Right ventricle myocardium inferior (tissue), 1 donor: ENCODE measurements at regions not wholly inside any gene's neighbourhood (a gene's known extent, or its start where the extent isn't known, plus 50 kb on each side); places are given as distances from the start of the nearest gene placed in this dataset.
"Not testable (repeated sequence)": the region's sequence is repeated elsewhere in the genome, so short reads cannot be mapped to it uniquely, and the experiment has no call there.

Experiments used
- ATAC-seq: fragments of 200-7000 bp; cut with Tn5 transposase; one replicate; pipeline ENCODE4 v1.9.1; 2020; ENCODE audit warnings: mild to moderate bottlenecking, moderate library complexity
- DNase-seq: peaks from one replicate; pipeline ENCODE4 v3.0.0; 2021; ENCODE audit errors: missing footprints
- intact Hi-C: fragments of 100-400 bp; cut with DNase I; formaldehyde crosslinking; loops from one replicate; pipeline ENCODE4 v1.11.0; 2022
- donor health status: DM: no; HTN: yes; CAD: no; lungs with severe emphysema.

DNA sequence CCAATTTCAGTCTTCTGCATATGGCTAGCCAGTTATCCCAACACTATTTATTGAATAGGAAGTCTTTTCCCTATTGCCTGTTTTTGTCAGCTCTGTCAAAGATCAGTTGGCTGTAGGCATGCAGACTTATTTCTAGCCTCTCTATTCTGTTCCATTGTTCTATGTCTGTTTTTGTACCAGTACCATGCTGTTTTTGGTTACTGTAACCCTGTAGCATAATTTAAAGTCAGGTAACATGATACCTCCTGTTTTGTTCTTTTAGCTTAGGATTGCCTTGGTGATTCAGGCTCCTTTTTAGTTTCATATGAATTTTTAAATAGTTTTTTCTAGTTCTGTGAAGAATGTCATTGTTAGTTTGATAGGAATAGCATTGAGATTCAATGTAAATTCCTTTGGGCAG is 104.9 kb upstream of the SLCO6A1 start:
- intact Hi-C loops, result no loop called here
- DNase-seq, result no peak
- ATAC-seq, result no peak

DNA sequence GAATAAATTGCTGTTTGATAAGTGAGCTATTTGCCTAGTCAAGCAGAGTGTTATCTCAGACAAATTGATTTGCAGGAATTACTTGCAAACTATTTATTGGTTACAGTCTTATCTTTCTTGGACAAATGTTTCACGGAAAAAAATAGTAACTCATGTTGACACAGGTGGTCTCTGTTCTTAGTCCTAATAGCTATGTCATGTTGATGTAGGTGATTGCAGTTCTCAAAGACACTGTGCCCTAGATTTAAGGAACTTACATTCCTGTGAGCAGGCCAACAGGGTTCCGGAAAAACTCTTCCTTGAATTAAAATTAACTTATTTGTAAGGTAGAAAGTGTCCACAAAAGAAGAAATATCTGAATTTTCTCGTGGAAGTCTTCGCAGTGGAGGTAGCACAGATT is 109.6 kb upstream of the SLCO6A1 start:
- no peak for DNase-seq
- ATAC-seq, result no peak
- intact Hi-C loops, result no loop called here

DNA sequence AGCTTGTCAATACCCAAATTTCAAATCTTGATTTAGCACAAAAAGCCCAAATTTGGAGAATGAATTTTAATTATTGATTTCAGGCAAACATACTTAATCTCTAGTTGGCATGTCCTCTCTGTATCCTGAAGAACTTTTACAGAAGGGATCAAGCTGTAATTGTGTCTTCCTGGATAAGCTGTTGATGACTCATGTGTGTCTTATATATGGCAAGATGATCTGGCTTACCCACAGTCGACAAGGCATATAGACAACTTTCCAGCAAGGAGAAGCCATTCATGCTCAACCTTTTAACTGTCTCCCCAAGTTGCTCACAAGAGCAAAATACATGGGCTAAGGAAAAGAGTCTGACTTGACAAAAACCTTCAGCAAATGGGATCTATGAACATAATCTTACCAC is 112.5 kb upstream of the SLCO6A1 start:
- no peak for ATAC-seq
- DNase-seq, result no peak
- intact Hi-C loops, result no loop called here

DNA sequence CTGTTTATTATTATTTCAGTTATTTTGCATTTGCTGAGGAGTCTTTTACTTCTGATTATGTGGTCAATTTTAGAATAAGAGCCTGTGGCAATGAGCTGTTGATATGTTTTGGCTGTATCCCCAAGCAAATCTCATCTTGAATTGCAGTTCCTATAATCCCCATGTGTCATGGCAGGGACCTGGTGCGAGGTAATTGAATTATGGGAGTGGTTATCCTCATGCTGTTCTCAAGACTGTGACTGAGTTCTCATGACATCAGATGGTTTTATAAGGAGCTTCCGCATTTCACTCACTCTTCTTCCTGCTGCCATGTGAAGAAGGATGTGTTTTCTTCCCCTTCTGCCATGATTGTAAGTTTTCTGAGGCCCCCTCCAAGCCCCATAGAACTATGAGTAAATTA is 114.9 kb upstream of the SLCO6A1 start:
- ATAC-seq (no peak), DNase-seq (no peak)
- intact Hi-C loops, result no loop called here

DNA sequence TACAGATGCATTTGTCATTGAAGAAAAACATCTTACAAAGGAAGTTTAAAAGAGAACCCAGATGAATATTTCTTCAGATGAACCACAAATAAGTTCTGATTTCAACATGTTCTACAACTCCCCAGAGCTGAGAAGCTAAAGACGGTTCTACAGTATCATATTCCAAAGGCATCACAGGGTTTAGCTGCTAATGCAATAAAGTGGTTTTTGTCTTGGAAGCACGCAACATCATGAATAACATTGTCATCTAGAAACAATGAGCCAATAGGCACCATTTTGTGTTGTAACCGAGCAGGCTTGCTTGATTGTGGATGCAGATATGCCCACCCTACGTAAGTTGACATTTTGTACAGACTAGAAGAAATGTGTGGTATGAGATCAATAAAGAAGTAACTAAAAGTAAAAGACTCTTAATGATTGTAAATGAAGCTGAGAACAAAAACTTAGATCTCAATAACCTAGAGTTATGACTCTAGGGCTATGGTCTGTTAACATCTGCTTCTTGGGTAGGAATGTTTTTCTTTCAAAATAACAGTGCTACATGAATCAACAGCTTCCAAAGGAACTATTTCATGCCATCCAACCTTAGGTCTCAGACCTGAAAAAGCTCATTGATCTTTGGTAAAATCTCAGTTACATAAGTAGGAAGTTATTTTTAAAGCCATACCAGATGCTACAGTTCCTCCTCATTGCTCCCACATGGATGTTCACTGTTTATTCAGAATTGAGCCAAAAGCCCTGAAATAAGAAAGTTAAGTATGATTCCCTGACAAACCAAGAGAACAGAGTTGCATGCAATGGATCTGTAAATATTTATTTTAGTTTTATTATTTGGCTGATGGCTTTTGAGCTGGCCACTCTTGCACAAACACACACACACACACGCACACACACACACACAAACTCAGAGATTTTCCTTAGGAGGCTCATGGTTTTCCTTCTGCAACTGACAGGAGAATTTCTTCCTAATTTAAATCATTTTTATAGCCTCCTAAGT is 118.7 kb upstream of the SLCO6A1 start:
- intact Hi-C loops, result no loop called here
- ATAC-seq, result no peak

DNA sequence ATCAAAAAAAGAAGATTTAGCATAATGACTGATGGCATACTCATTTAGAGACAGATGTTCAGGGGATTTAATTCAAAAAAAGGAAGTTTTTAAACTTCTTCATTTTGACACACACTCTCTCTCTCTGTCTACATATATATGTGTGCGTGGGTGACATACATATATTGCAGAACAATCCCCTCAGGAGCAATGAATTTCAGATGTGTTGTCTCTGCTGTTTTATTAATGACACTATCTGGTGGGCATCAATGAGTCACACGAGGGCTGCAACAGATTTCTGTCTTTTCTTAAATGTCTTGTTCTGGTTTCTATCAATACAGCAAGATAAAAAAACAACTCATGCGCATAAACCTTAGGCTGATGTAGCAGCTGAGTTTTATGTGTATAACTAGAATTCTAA is 123.5 kb upstream of the SLCO6A1 start:
- ATAC-seq, result no peak
- intact Hi-C loops, result no loop called here
- DNase-seq, result no peak

More for the DNA sequence above, 118.7 kb upstream of the SLCO6A1 start:
- DNase-seq, result no peak

DNA sequence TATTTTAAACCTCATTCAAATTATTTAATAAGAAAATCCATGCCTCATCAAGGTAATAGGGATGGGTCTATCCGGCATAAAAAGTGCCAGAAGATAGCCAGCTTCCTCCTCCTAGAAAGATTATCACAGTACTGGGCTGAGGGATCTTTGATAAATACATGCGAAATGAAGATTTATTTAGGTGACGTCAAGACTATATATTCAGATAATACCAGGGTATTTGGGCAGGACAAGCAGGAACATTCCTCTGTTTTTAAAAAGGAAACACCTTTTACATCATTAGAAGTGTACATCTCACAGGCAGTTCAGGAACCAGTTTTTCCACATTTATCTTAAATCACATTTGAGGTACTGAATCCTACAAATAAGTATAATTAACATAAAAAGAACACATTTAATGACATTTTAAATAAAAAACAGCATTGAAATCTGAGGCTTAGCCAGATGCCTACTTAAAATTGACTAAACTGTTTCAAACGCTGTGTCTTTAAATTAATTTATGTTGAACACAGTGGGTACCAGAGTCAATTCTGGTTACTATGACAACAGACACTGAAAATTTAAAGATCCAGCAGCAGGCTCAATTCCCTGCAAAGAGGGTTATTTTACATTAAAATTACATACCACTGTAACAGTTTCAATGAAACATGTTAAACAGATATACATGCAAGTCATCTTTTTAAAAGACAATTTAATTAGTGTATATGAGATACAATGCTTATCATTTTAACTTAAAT is 124.7 kb upstream of the SLCO6A1 start:
- intact Hi-C loops, result no loop called here
- ATAC-seq (no peak), DNase-seq (no peak)

DNA sequence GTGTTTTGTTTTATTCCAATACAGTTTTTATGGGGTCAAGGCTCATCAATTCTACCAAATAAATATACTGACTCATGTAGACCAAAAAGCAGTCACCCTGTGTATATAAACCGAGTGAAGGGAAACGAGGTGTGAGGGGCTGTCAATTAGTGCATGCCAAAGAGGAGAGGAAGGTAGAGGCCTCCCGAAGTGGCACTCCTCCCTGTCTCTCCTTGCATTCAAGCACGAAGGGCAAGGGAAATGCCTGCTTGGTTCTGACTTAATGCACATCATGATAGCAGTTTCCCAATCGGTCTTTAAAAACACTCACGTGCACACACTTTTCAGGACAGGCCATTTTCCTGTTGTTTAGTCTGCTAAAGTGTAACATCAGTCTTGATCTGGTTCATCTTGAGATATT is 125.6 kb upstream of the SLCO6A1 start:
- ATAC-seq (no peak), DNase-seq (no peak)
- intact Hi-C loops, result no loop called here

DNA sequence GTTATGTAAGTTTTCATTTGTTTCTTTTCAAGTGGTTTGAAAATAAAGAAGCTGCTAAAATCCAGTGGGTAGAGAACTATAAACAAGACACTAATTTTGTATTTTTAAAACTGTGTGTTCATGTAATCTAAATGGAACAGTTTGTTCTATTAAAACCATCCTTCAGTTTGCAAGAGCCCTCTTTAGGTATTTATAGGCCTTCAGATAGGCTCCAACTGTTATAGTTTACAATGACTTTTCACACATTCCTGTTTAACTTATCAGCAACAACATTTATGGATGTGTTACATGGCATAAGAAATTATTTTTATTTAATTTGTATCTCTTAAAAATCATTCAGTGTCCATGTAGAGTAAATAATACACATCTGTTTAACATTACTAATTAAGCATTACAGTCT is 126.7 kb upstream of the SLCO6A1 start:
- DNase-seq (no peak), ATAC-seq (peak; percentile 75)
- intact Hi-C loops, result no loop called here

DNA sequence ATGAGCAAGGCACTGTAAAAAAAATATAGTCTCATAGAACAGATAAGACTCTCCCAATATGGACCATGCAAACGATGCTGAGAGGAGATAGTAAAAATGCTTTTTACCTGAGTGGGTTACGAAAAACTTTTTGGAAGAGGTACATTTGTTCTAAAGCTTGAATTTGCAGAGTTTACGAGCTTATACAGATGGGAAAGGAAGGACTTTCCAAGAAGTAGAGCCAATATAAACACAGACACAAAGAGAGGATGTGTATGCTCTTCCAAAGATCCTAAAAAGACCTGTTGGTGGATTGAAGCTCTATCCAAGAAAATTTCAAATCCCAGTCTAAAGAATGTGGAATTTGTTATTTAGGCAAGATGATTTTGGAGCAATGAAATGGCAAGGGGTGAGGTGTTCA is 127.1 kb upstream of the SLCO6A1 start:
- no peak for DNase-seq
- no peak for ATAC-seq
- intact Hi-C loops, result no loop called here

DNA sequence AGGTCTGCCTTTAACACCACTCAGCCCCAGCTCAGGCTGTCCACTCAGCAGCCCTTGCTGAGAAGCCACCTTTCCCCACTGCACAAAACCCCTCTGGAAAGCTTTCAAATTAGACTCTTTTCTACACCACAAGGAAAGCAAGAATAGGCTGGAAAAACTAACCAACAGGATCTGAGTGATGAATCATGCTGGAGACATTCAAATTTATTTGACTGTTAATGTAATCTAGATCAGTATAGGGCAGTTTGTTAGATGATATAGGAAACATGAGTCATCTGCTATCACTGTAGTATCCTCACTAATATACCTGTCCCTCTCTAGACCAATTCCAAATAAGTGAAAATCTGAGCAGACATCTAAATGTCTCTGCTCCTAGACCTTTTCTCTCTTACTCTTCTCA is 127.8 kb upstream of the PAM start:
- intact Hi-C loops, result no loop called here
- ATAC-seq (no peak), DNase-seq (no peak)

DNA sequence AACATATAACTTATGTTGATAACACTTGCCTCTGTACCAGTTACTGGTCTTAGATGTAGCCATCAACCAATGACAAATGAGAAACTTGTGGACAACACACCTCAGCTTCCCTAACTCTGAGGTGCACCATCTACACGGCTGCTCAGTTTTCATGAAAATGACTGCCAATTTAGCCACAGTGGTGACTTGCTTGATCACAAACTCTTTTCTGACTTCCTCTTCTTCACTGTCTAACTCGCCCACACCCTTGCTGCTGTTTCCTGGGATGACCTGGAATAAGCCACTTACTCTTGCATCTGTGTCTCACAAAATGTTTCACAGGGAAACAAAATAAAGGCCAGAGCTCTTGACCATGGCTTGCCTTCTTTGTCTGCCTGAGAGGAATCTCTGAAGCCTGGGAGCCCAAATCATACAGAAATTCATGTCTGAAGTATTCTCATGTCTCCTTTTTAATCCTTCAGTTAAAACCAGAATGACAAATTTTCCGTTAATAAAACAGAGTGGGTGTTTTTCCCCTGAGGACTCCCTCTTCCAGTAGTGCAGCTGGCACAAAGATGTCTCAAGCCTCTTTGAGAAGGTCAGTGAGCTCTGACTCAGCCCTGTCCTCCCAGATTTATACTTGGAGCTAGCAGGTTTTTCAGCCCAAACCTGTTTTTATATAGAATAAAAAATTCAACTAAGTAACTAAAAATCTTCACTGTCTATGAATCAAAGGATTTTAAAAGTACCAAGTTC is 126.5 kb upstream of the PAM start:
- ATAC-seq (peak; percentile 57), DNase-seq (no peak)
- intact Hi-C loops, result no loop called here

DNA sequence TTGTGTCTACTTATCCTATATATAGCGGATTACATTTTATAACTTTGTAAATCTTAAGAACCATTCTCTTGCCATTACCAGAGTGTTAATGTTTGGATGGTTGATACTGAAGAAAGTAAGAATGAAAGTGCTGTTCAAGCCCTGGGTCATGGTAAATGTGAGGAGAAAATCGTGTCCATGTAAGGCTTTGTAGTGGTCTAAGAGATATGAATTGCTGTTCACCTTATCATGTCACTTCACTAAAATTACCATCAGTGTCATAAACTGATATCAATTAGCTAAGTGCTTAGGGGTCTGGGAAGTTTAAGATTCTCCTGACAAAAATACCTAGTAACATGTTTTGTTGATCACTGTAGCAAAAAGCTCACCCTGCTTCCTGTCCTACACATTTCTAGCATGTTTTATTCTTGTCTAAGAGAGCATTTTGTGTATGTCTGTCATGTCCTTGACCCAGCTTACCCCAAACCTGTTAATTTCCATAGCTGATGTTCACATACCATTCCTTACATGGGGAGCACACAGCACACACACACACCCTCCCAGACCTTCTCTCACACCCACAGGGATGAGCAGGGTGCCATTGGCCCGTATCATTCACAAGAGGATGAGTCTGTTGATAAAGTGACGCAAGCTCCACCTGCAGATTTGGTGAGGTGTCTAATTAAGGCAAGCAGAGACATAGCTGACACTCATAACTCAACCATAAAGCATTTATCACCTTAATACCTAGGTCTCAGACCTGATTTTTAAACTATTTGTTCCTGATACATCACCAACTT is 125.1 kb upstream of the PAM start:
- ATAC-seq (no peak), DNase-seq (no peak)
- intact Hi-C loops, result no loop called here

DNA sequence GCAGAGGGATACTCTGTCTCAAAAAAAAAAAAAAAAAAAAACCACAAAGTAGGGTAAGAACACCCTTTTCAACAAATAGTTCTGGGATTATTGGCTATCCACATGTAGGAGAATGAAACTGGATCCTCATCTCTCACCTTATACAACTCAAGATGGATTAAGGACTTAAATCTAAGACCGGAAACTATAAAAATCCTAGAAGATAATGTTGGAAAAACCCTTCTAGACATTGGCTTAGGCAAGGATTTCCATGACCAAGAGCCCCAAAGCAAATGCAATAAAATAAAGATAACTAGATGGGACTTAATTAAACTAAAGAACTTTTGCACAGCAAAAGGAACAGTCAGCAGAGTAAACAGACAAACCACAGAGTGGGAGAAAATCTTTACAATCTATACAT is 119.7 kb upstream of the PAM start:
- ATAC-seq, intact Hi-C loops, DNase-seq: not testable (repeated sequence)

DNA sequence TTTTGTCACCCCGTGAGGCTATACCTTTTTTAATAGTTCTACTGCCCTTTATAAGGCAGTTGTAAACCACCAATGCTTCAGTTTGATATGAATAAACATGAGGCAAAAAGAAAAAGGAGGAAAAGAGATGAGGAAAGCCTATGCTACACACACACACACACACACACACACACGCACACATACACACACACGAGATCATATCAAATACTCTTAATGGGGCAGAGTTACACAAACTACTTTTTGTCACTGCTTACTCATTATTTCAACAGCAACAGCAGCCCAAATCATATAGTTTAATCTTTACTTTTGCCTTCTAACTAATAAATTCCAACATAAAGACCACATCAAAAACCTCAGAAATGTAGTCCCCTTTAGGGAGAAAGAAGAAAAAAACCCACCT is 116.8 kb upstream of the PAM start:
- no peak for ATAC-seq
- intact Hi-C loops, result no loop called here
- DNase-seq, result no peak

DNA sequence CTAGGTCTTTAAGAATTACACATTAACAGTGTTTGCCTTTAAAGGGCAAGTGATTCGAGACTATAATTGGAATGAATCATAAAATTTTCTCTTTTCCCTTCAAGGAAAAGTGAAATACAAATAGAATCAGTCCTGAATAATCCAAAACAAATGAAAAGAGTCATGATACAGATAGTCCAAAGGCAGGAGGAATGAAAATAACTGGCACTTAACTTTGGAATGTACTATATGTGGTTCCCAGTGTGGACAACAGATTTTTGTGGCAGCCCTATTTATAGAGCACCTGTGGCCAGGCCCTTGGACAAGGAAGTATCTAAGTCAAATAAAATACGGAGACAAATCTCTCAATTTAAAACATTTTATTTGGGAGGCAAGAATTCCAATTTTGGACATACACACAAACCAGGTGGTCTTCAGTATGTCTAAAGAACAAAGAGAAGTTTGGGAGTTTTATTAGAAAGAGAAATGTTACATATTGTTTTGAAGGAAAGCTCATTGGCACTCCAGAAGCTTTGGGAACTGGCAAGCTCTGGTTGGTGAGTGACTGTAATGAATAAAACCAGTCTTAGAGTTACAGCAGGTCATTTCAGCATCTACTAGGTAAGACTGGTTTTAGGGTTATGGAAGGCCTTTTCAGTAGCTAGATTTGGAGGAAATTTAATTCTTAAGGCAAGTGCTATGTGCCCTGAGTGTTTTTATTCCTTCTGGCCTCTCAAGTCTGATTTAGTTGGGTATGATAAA is 116.0 kb upstream of the PAM start:
- intact Hi-C loops, result no loop called here
- no peak for DNase-seq
- ATAC-seq, result peak; percentile 91

DNA sequence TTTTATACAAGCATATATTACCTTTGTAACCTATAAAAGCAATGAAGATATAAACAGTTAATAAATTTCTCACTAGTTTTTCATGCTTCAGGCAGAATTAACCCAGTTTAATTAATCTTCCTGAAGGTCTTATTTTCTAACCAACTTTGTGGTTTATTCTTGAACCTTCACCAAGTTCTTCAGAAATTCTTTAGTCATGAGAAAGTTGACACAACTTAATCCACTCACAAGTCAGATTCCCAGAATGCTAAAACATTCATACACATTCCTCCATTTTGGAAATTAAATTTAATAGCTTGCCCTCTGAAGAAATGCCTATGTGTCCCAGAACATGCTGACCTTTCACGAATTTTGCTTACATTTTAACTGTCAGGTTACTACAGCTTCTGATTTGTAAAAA is 105.4 kb upstream of the PAM start:
- intact Hi-C loops, result no loop called here
- no peak for ATAC-seq
- DNase-seq, result no peak

DNA sequence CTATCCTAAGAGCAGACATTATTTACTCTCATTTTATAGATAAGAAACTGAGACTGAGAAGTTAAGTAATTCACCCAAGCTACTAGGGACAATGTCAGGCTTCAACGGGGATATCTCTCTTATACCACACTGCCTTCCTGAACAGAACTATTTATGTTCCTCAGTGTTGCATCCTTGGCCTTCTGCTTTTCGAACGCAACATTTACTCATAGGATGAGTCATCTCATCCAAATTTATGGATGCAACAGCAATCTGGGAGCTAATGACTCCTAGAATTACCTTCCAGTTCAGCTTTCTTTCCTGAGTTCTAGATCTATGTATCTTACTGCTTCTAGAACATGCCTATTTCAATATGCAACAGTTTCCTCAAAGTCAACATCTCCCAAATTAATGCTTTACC is 103.6 kb upstream of the PAM start:
- DNase-seq (no peak), ATAC-seq (no peak)
- intact Hi-C loops, result no loop called here
